ENCODE measurements at regions not wholly inside any gene's neighbourhood (a gene's known extent, or its start where the extent isn't known, plus 50 kb on each side); places are given as distances from the start of the nearest gene placed in this dataset.

DNA sequence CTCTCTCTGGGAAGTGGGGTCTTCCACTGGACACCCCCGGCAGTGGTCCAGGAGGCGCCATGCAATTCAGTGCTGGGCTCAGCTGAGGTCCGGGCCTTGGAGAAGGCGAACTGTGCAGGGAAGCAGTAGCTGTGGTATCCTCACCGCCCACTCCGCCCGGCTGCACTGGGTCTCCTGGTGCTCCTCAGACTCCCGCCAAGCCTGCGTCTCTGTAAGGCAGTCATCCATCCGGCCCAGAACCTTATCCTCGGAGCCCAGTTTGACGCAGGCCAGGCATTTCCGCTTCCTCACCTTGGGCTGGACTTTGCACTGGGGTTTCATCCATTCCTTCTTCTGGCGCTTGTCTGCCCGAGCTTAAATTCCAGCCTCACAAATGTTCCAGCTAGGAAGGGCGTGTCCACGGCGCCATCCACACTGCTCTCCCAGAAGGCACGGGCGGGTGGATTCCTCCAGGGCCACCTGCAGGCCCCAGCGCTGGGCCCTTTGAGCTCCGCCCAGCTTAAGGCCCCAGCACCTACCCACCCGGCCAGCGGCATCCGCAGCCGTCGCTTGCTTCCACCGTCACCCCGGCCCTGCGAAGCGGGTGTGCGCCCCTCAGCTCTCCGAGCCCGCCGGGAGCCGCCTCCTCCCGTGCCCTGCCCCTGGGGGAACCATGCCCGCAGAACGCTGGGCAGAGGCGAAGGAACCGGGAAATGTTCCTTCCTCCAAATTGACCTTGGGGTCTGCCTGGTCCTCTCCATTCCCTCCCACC lies 1884.8 kb downstream of the TP53TG3F start:
- 26 to 100% (median 61%) methylated on average over 1 to 7 of the region's 41 CpGs; no CpG with 5 or more reads in 4 of the 10 experiments for WGBS, 10 experiments

DNA sequence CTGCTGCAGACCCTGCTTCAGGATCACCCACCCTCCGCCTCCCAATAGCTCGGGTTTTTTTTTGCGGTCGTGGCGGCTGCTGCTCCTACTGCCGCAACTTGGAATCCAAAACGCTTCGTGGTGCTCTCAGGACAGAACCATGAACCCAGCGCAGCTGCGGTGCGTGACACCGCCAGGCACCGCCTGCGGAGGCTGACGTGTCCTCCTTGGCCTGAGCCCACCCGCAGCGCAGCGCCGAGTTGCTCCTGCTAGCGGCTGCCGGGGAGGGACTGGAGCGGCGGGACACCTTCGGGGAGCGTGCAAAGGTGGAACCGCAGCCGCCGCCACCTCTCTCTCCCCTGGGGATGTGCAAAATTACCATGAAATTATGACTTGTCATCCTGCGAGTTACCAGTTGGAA lies 1893.0 kb downstream of the TP53TG3F start:
- Histone ChIP-seq H3K4me3 (no peak overlapping the region), H3K4me1 (replicated peaks in 1 of 2) (no peaks in the 10 kb centered on the region), H3K27ac (no peak overlapping the region)
- WGBS, 10 experiments: 48 to 100% (median 71%) methylated on average over 1 to 28 of the region's 29 CpGs; no CpG with 5 or more reads in 4 of the 10 experiments
- in situ Hi-C loops (cut with MboI; ENCODE audit: low pct_unique_long_range_greater_than_20kb in 2 of 9, low sequenced_read_pairs in 9 of 9, unreplicated experiment in 9 of 9): no loop called here
- no peak for ATAC-seq (replicated peaks in 6 of 8)

More for the DNA sequence above, 1884.8 kb downstream of the TP53TG3F start:
- ATAC-seq (replicated peaks in 6 of 8): no peak
- Histone ChIP-seq H3K4me1 (replicated peaks in 1 of 2) (no peaks in the 10 kb centered on the region), H3K4me3 (no peak overlapping the region), H3K27ac (no peak overlapping the region)
- in situ Hi-C loops (cut with MboI; ENCODE audit: low pct_unique_long_range_greater_than_20kb in 2 of 9, low sequenced_read_pairs in 9 of 9, unreplicated experiment in 9 of 9): no loop called here

DNA sequence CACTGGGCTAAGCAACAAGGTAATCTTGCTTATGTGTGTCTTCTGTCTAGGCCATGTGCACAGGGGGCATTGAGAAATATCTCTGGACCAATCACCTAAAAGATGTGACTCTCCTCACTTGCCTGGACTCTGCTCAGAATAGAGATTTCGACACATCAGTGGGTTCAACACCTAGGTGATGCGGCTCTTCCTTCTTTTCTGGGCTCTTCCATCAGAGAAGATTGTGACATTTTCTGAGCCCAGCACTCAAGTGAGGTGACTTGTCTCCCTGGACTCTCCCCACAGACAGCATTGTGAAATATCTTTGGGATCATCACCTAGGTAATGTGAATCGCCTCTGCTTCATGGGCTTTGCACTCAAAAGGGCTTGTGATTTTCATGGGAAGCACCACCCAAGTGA lies 1904.1 kb downstream of the TP53TG3F start:
- H3K27ac ChIP-seq: no peak overlapping the region
- 0 to 40% (median 14%) methylated on average over 1 to 3 of the region's 3 CpGs; no CpG with 5 or more reads in 5 of the 10 experiments for WGBS, 10 experiments
- in situ Hi-C loops (cut with MboI; ENCODE audit: low pct_unique_long_range_greater_than_20kb in 2 of 9, low sequenced_read_pairs in 9 of 9, unreplicated experiment in 9 of 9): no loop called here
- H3K4me3 ChIP-seq: no peak overlapping the region
- ATAC-seq (replicated peaks in 6 of 8): no peak
- H3K4me1 ChIP-seq (replicated peaks in 1 of 2): no peaks in the 10 kb centered on the region

DNA sequence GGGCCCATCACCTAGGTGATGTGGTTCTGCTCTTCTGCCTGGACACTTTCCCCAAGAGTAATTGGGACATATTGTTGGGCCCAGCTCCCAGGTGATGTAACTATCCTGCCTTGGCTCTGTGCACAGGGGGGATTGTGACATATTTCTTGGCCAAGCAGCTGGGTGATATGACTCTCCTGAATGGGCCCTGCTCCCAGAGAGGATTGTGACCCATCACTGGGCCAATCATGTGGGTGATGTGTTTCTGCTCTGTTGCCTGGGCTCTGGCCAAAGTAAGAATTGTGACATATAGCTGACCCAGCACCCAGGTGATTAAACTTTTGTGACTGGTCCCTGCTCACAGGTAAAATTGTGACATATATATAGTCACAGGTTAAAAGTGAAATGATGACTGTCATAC lies 1904.9 kb downstream of the TP53TG3F start:
- no peak overlapping the region for H3K4me3 ChIP-seq
- no peaks in the 10 kb centered on the region for H3K4me1 ChIP-seq (replicated peaks in 1 of 2)
- H3K27ac ChIP-seq: no peak overlapping the region
- ATAC-seq (replicated peaks in 6 of 8): no peak
- in situ Hi-C loops (cut with MboI; ENCODE audit: low pct_unique_long_range_greater_than_20kb in 2 of 9, low sequenced_read_pairs in 9 of 9, unreplicated experiment in 9 of 9): no loop called here

DNA sequence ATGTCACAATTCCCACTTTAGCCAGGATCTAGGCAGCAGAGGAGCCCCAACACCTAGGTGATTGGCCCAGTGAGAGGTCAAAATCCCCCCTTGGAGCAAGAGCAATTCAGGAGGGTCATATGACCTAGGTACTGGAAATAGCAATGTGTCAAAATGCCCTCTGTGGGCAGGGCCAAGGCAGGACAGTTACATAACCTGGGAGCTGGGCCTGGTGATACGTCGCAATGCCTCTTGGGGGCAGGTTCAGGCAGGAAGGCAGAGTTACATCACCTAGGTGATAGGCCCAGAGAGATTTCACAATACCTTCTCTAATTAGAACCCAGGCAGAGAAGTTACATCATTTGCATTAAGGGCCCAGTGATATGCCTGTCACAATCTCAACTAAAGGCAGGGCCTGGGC lies 1906.3 kb downstream of the TP53TG3F start:
- WGBS, 10 experiments: 19 to 40% methylated on average over 1 to 2 of the region's 2 CpGs; no CpG with 5 or more reads in 8 of the 10 experiments
- Histone ChIP-seq H3K4me3 (no peak overlapping the region), H3K27ac (no peak overlapping the region), H3K4me1 (replicated peaks in 1 of 2) (no peaks in the 10 kb centered on the region)
- in situ Hi-C loops (cut with MboI; ENCODE audit: low pct_unique_long_range_greater_than_20kb in 2 of 9, low sequenced_read_pairs in 9 of 9, unreplicated experiment in 9 of 9): no loop called here
- no peak for ATAC-seq (replicated peaks in 6 of 8)

DNA sequence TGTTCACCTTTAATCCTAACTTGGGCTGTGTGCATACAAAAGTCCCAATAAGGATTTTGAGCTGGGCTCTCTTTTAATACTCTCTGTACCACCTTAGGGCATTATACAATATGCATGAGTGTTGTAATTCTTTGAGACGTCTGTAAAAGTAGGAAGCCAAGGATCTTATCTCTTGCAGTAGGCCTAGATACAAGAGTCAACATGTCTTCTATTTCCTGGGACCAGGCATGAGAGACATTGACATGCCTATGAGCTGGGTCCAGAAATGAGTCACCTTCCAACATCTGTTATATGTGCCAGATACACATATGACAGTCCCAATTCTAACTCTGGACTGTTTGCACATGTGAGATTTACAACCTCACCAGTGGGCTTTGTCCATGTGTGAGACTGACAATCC lies 1911.2 kb downstream of the TP53TG3F start:
- no peak for ATAC-seq (replicated peaks in 6 of 8)
- Histone ChIP-seq H3K4me3 (no peak overlapping the region), H3K4me1 (replicated peaks in 1 of 2) (no peaks in the 10 kb centered on the region), H3K27ac (no peak overlapping the region)
- 0 to 75% (median 43%) methylated on average over 1 of the region's 1 CpG; no CpG with 5 or more reads in 7 of the 10 experiments for WGBS, 10 experiments
- in situ Hi-C loops (cut with MboI; ENCODE audit: low pct_unique_long_range_greater_than_20kb in 2 of 9, low sequenced_read_pairs in 9 of 9, unreplicated experiment in 9 of 9): no loop called here

DNA sequence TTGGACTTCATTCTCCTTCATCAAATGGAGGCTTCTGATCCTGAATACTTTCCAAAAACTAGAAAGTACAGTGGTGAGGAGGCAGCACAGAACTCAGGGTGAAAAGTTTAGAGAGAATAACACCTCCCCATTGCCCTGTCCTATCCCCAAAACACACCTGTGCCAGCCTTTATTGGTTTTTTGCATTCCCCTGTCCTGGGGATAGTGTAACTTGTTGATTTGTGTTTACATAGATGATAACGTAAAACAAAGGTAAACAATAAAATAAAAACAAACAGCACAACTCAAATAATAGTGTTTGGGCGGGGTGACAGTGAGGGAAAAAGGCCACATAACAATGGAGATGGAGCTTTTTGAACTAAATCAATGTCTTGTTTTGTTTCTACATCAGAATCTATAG lies 1917.7 kb downstream of the TP53TG3F start:
- WGBS, 10 experiments: 0 to 60% (median 25%) methylated on average over 1 to 2 of the region's 2 CpGs; no CpG with 5 or more reads in 1 of the 10 experiments
- ATAC-seq (replicated peaks in 6 of 8): no peak
- Histone ChIP-seq H3K4me3 (no peak overlapping the region), H3K4me1 (replicated peaks in 1 of 2) (no peaks in the 10 kb centered on the region), H3K27ac (no peak overlapping the region)
- in situ Hi-C loops (cut with MboI; ENCODE audit: low pct_unique_long_range_greater_than_20kb in 2 of 9, low sequenced_read_pairs in 9 of 9, unreplicated experiment in 9 of 9): no loop called here

DNA sequence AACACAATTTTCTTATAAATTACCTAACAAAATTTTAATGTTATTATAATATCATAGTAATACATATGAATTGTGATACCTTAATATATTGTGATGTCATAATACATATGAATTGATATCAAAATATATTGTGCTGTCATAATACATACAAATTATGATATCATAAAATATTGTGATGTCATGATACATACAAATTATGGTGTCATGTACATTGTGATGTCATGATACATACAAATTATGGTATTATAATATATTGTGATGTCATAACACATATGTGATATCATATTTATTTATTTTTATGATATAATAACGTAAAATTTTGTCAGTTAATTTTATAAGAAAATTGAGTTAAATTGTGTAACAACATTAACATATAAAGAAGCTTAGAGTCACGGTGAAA lies 1927.2 kb downstream of the TP53TG3F start:
- Histone ChIP-seq H3K4me1 (replicated peaks in 1 of 2) (no peaks in the 10 kb centered on the region), H3K4me3 (no peak overlapping the region), H3K27ac (no peak overlapping the region)
- 0 to 33% (median 0%) methylated on average over 1 to 2 of the region's 2 CpGs; no CpG with 5 or more reads in 1 of the 10 experiments for WGBS, 10 experiments
- no peak for ATAC-seq (replicated peaks in 6 of 8)
- in situ Hi-C loops (cut with MboI; ENCODE audit: low pct_unique_long_range_greater_than_20kb in 2 of 9, low sequenced_read_pairs in 9 of 9, unreplicated experiment in 9 of 9): no loop called here

DNA sequence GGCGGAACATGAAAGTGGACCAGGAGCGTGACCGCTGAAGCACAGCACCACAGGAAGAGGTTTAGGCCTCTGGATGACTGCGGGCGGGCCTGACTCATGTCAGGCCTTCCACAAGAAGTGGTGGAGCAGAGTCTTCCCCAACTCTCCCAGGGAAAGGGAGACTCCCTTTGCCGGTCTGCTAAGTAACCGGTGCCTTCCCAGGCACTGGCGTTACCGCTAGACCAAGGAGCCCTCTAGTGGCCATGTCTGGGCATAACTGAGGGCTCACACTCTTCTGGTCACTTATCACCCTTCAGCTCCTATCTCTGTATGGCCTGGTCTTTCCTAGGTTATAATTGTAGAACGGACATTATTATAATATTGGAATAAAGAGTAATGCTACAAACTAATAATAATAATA lies 1931.9 kb downstream of the TP53TG3F start:
- H3K27ac ChIP-seq: no peak overlapping the region
- H3K4me1 ChIP-seq (replicated peaks in 1 of 2): no peaks in the 10 kb centered on the region
- ATAC-seq (replicated peaks in 6 of 8): peak in 3 of 8 experiments; percentile 18 to 68 (median 34)
- 0 to 86% (median 30%) methylated on average over 1 to 8 of the region's 10 CpGs; no CpG with 5 or more reads in 1 of the 10 experiments for WGBS, 10 experiments
- in situ Hi-C loops (cut with MboI; ENCODE audit: low pct_unique_long_range_greater_than_20kb in 2 of 9, low sequenced_read_pairs in 9 of 9, unreplicated experiment in 9 of 9): no loop called here
- H3K4me3 ChIP-seq: no peak overlapping the region

DNA sequence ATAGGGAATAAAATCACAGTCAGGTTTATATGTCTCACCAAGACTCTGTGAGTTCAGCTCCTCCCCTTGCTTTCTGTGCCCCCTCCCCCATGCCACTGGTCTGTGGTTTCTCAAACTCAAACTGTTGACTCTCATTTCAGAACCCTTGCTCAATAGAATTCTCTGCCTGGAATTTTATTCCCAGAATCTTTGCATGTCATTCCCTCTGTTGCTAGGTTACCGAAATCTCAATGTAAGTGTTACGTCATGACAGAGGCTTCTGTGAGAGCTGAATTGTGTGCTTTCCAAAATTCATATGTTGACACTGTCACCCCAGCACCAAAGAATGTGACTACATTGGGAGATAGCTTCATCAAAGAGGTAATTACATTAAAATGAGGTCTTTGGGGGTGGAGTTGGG lies 1938.8 kb downstream of the TP53TG3F start:
- in situ Hi-C loops (cut with MboI; ENCODE audit: low pct_unique_long_range_greater_than_20kb in 2 of 9, low sequenced_read_pairs in 9 of 9, unreplicated experiment in 9 of 9): no loop called here
- Histone ChIP-seq H3K4me3 (no peak overlapping the region), H3K27ac (no peak overlapping the region), H3K4me1 (replicated peaks in 1 of 2) (no peaks in the 10 kb centered on the region)
- no peak for ATAC-seq (replicated peaks in 6 of 8)
- WGBS, 10 experiments: 50 to 86% (median 54%) methylated on average over 1 to 2 of the region's 2 CpGs; no CpG with 5 or more reads in 6 of the 10 experiments

DNA sequence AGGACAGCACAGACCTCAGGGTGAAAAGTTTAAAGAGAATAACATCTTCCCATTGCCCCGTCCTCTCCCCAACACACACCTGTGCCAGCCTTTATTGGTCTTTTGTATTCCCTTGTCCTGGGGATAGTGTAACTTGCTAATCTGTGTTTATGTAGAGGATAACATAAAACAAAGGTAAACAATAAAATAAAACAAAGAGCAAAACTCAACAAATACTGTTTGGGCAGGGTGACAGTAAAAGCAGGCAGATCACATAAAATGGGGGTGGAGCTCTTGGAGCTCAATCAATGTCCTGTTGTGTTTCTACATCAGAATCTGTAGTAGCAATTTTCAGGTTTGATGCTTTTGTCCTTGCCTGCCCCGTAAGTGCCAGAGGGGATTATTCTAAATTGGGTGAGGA lies 1939.7 kb downstream of the TP53TG3F start:
- in situ Hi-C loops (cut with MboI; ENCODE audit: low pct_unique_long_range_greater_than_20kb in 2 of 9, low sequenced_read_pairs in 9 of 9, unreplicated experiment in 9 of 9): no loop called here
- H3K4me3 ChIP-seq: no peak overlapping the region
- WGBS, 10 experiments: 0 to 40% (median 14%) methylated on average over 1 to 2 of the region's 2 CpGs; no CpG with 5 or more reads in 1 of the 10 experiments
- no peaks in the 10 kb centered on the region for H3K4me1 ChIP-seq (replicated peaks in 1 of 2)
- no peak overlapping the region for H3K27ac ChIP-seq
- ATAC-seq (replicated peaks in 6 of 8): no peak

DNA sequence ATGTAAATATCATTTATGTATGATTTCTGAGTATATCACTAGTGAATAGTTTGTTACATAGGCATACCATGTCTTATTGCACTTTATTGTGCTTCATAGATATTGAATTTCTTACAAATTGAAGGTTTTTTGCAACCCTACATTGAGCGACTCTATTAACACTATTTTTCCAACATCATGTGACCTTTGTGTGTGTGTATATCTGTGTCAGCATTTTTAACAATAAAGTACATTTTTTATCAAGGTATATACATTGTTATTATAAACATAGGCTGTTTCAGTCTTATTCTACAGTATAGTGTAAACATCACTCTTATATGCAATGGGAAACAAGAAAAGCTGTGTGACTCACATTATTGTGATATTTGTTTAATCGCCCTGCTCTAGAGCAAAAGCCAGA lies 1944.9 kb downstream of the TP53TG3F start:
- WGBS, 10 experiments: 0 to 43% (median 18%) methylated on average over 1 to 2 of the region's 2 CpGs
- Histone ChIP-seq H3K4me1 (replicated peaks in 1 of 2) (no peaks in the 10 kb centered on the region), H3K27ac (no peak overlapping the region), H3K4me3 (no peak overlapping the region)
- in situ Hi-C loops (cut with MboI; ENCODE audit: low pct_unique_long_range_greater_than_20kb in 2 of 9, low sequenced_read_pairs in 9 of 9, unreplicated experiment in 9 of 9): no loop called here
- ATAC-seq (replicated peaks in 6 of 8): no peak

DNA sequence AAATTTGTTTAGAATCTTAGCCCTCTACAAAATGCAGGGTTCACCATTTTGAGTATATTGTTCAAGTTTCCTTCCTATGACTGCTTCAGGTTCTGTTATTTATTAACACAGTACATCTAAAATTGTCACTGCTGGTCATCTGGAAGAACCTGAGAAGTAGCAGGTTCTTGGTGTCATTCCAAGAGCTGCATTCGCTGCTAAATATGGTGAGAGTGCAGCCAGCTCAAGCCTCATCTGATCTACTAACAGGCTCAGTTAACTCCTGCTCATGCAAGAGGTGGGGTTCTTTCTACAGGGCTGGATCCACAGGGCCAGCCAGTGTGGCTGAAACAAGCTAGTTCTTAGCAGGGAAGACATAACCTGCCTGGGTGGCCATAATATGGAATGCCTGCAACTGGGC lies 1946.1 kb downstream of the TP53TG3F start:
- 0% methylated on average over 1 of the region's 1 CpG; no CpG with 5 or more reads in 7 of the 10 experiments for WGBS, 10 experiments
- Histone ChIP-seq H3K4me1 (replicated peaks in 1 of 2) (no peaks in the 10 kb centered on the region), H3K4me3 (no peak overlapping the region), H3K27ac (no peak overlapping the region)
- ATAC-seq (replicated peaks in 6 of 8): no peak
- in situ Hi-C loops (cut with MboI; ENCODE audit: low pct_unique_long_range_greater_than_20kb in 2 of 9, low sequenced_read_pairs in 9 of 9, unreplicated experiment in 9 of 9): no loop called here

DNA sequence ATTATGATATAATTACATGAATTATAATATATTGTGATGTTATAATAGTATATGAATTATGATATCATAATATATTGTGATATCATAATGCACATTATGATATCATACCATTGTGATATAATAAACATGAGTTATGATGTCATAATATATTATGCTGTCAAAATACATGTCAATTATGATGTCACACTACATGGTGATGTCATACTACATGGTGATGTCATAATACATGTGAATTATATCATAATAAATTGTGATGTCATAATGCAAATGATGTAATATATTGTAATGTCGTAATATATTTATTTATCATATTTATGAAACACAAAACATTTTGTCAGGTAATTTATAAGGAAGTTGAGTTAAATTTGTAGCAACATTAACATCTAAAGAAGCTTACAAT lies 1950.1 kb downstream of the TP53TG3F start:
- no peak for ATAC-seq (replicated peaks in 6 of 8)
- in situ Hi-C loops (cut with MboI; ENCODE audit: low pct_unique_long_range_greater_than_20kb in 2 of 9, low sequenced_read_pairs in 9 of 9, unreplicated experiment in 9 of 9): no loop called here
- no peaks in the 10 kb centered on the region for H3K4me1 ChIP-seq (replicated peaks in 1 of 2)
- 0 to 40% (median 11%) methylated on average over 1 of the region's 1 CpG; no CpG with 5 or more reads in 2 of the 10 experiments for WGBS, 10 experiments
- H3K4me3 ChIP-seq: no peak overlapping the region
- no peak overlapping the region for H3K27ac ChIP-seq

All from motor neuron (in vitro differentiated cells).